Transverse colon (tissue), 4 donors: ENCODE measurements at regions not wholly inside any gene's neighbourhood (a gene's known extent, or its start where the extent isn't known, plus 50 kb on each side); places are given as distances from the start of the nearest gene placed in this dataset.

Source experiments
- CTCF ChIP-seq, 5 experiments: fragments of 200-600 bp in 3 of 5; fragments of 450-650 bp in 2 of 5; sonication (generic) in 3 of 5; IDR thresholded peaks; 1 replicate in 2 of 5; 2 replicates in 3 of 5; pipeline ENCODE4 v1.5.1; 2016 to 2017; ENCODE audit warnings: antibody characterized with exemption in 5 of 5, inconsistent platforms in 3 of 5, mild to moderate bottlenecking in 2 of 5, moderate library complexity in 1 of 5
- POLR2AphosphoS5 ChIP-seq, 3 donors: sonication (generic); formaldehyde crosslinking; IDR thresholded peaks; one replicate each; pipeline ENCODE4 v1.6.1; 2016; ENCODE audit warnings: antibody characterized with exemption in 3 of 3

GRCh38 chr4:20454515-20454914, 202.8 kb downstream of the SLIT2 start:
- TF ChIP-seq POLR2AphosphoS5 (IDR thresholded peaks at IDR 0.05): no peak
- TF ChIP-seq CTCF (IDR thresholded peaks at IDR 0.05): no peak
